ENCODE measurements at regions not wholly inside any gene's neighbourhood (a gene's known extent, or its start where the extent isn't known, plus 50 kb on each side); places are given as distances from the start of the nearest gene placed in this dataset.

GRCh38 chr16:65681406-65681805, 559.5 kb upstream of the CDH11 start:
- POLR2A ChIA-PET (ENCODE audit: partially characterized antibody) = interaction anchor here (1.4 to 1.5 kb wide), 2 partner anchors 11 to 15 kb away, joined by 3 read pairs; no protein-coding TSS in a partner anchor
- H3K4ac ChIP-seq (replicated peaks; ENCODE audit: insufficient read length, low read depth, low read length) = no peak overlapping the region
- no peak for DNase-seq (ENCODE audit: low read depth in 1 of 2, low spot score in 2 of 2)
- no peaks in the 10 kb centered on the region for H3K79me2 ChIP-seq (ENCODE audit: control insufficient read depth in 1 of 2, insufficient read depth in 2 of 2, low read length in 2 of 2)
- no peak overlapping the region for H2AFZ ChIP-seq (ENCODE audit: low read length)
- H2AK5ac ChIP-seq (ENCODE audit: low read depth, low read length) = no peak overlapping the region
- H3K36me3 ChIP-seq (ENCODE audit: control insufficient read depth in 2 of 4, insufficient read depth in 4 of 4, low read length in 3 of 4) = no peaks in the 10 kb centered on the region
- peaks cover 0 to 1% (median 0%) of the 10 kb centered on the region in 4 experiments; a peak in 1 of 7 replicates for H3K27me3 ChIP-seq (replicated peaks in 1 of 4; ENCODE audit: control insufficient read depth in 3 of 4, extremely low read depth in 1 of 4, insufficient read depth in 3 of 4, low read length in 3 of 4)
- FAIRE-seq = no peak
- H3K4me2 ChIP-seq (ENCODE audit: insufficient read depth in 1 of 2, low read depth in 2 of 2, low read length in 2 of 2) = no peak overlapping the region
- H2BK20ac ChIP-seq (ENCODE audit: low read length) = no peak overlapping the region
- no peaks in the 10 kb centered on the region for H3K4me1 ChIP-seq (replicated peaks in 1 of 4; ENCODE audit: control insufficient read depth in 3 of 4, insufficient read depth in 4 of 4, low read length in 3 of 4)
- H3K18ac ChIP-seq (ENCODE audit: extremely low read depth, low read length) = no peak overlapping the region
- no peak overlapping the region for H4K8ac ChIP-seq (ENCODE audit: extremely low read depth, insufficient read depth, low read length)
- no peak overlapping the region for H3K14ac ChIP-seq (ENCODE audit: insufficient read length)
- no peaks in the 10 kb centered on the region for H3K79me1 ChIP-seq (ENCODE audit: low read depth, low read length)
- H2BK5ac ChIP-seq (ENCODE audit: low read depth, low read length) = no peak overlapping the region
- H4K91ac ChIP-seq (replicated peaks; ENCODE audit: insufficient read length, low read length) = no peak overlapping the region
- H3K9ac ChIP-seq (replicated peaks in 1 of 4; ENCODE audit: extremely low read depth in 1 of 4, low read depth in 3 of 4, low read length in 3 of 4) = no peak overlapping the region
- H3K27ac ChIP-seq (ENCODE audit: low read depth, low read length) = no peak overlapping the region
- H3K56ac ChIP-seq (replicated peaks; ENCODE audit: insufficient read length, low read depth, low read length) = no peak overlapping the region
- WGBS, 2 experiments (ENCODE audit: extremely low coverage in 1 of 2, insufficient coverage in 1 of 2, insufficient read length in 1 of 2, insufficient replicate concordance in 2 of 2, low coverage in 1 of 2, low lambda C conversion rate in 2 of 2, missing lambda C conversion rate in 1 of 2) = 93% methylated on average over 4 of the region's 4 CpGs; no CpG with 5 or more reads in 1 of the 2 experiments
- no peaks in the 10 kb centered on the region for H4K20me1 ChIP-seq (replicated peaks in 1 of 2; ENCODE audit: control insufficient read depth in 1 of 2, insufficient read depth in 2 of 2, low read length in 2 of 2)
- no peak overlapping the region for H2BK15ac ChIP-seq (ENCODE audit: low read length)
- no peak overlapping the region for H3K23ac ChIP-seq (ENCODE audit: insufficient read length)
- CTCF ChIA-PET (ENCODE audit: partially characterized antibody) = interaction anchor here (1.0 kb wide), 1 partner anchor 12 kb away, joined by 4 read pairs; no protein-coding TSS in a partner anchor
- H2BK120ac ChIP-seq (replicated peaks; ENCODE audit: low read depth, low read length) = no peak overlapping the region
- H3K9me3 ChIP-seq (ENCODE audit: insufficient read depth in 2 of 2, low read depth in 1 of 2, low read length in 1 of 2) = peaks cover 6 to 7% of the 10 kb centered on the region in 2 experiments; a peak in 3 of 4 replicates
- no peak overlapping the region for H4K5ac ChIP-seq (ENCODE audit: insufficient read length, low read depth, low read length)
- no peak overlapping the region for H2BK12ac ChIP-seq (ENCODE audit: low read depth, low read length)
- TF ChIP-seq SP2 (IDR thresholded peaks at IDR 0.05; ENCODE audit: low read length) (no peak), CBX5 (IDR thresholded peaks at IDR 0.05; ENCODE audit: low read depth, low read length) (no peak), TEAD4 (IDR thresholded peaks at IDR 0.05; ENCODE audit: low read depth, low read length) (no peak), EP300 (IDR thresholded peaks at IDR 0.05; ENCODE audit: borderline replicate concordance in 1 of 2, low read depth in 2 of 2, low read length in 2 of 2) (no peak), KDM1A (IDR thresholded peaks at IDR 0.05; ENCODE audit: borderline replicate concordance, low read length) (no peak), KDM4A (IDR thresholded peaks at IDR 0.05; ENCODE audit: low read depth, low read length, severe bottlenecking) (no peak), POLR2A (IDR thresholded peaks at IDR 0.05; ENCODE audit: control extremely low read depth in 1 of 2, low read depth in 2 of 2, low read length in 2 of 2) (no peak), NRF1 (IDR thresholded peaks at IDR 0.05; ENCODE audit: low read depth, low read length) (no peak), MAX (IDR thresholded peaks at IDR 0.05) (no peak)
- no peak overlapping the region for H3K4me3 ChIP-seq (ENCODE audit: extremely low read depth in 1 of 4, insufficient read depth in 2 of 4, low read depth in 3 of 4, low read length in 4 of 4)
- no peaks in the 10 kb centered on the region for H3K23me2 ChIP-seq (ENCODE audit: low read depth, low read length)

Data from H1 (cell line).